ENCODE measurements at regions not wholly inside any gene's neighbourhood (a gene's known extent, or its start where the extent isn't known, plus 50 kb on each side); places are given as distances from the start of the nearest gene placed in this dataset.

DNA sequence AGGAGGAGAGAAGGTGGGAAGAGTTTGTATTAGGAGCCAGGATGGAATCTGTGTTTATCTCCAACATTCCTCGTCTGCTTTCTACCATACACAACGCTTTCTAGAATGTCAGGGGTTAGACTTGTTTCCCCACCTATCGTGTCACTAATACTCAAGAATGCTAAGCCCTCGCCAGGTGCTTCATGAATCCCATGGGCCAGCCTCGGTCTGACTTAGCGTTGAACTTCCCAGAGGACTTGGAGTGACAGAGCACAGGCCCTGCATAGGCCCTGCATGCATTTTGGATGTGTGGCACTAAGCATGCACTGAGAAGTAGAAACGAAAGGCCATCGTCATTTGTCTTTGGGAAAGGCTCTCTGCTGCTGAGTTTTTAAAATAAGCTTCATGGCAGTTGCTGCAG is 328.7 kb downstream of the NSG2 start:
- no peak for DNase-seq (ENCODE audit: low read depth)

- no peak for DNase-seq (ENCODE audit: low read depth)
These were observed 330.6 kb downstream of the NSG2 start for GRCh38 chr5:174376056-174376455.

- no peak for DNase-seq (ENCODE audit: low read depth)
These were observed 331.3 kb downstream of the NSG2 start for GRCh38 chr5:174376726-174377373.

GRCh38 chr5:174378121-174378874 is 332.8 kb downstream of the NSG2 start:
- no peak for DNase-seq (ENCODE audit: low read depth)

- DNase-seq (ENCODE audit: low read depth): no peak
These were observed 334.8 kb downstream of the NSG2 start for GRCh38 chr5:174380311-174380710.

GRCh38 chr5:174381241-174381640 is 335.7 kb downstream of the NSG2 start:
- no peak for DNase-seq (ENCODE audit: low read depth)

- no peak for DNase-seq (ENCODE audit: low read depth)
These were observed 338.0 kb downstream of the NSG2 start for GRCh38 chr5:174383210-174384167.

DNA sequence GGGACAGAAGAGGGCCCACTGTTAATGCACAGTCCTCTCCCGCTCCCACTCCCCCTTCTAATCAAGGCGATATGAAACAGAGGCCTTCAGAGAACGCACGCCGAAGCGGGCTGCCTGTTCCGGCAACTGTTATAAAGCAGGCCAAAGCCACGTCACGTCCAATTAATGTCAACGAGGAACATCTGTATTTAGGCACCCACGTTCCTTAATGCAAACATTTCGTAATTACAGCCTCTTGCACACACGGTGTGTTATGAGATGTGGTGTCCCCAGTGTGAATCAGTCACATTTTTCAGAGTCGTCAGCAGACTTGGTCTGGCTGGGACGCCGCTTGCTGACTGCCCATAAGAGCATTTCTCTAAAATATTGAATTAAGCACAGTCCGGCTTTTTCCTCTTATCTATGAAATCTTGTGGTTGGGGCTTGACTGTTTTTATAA is 339.0 kb downstream of the NSG2 start:
- DNase-seq (ENCODE audit: low read depth): no peak

- no peak for DNase-seq (ENCODE audit: low read depth)
These were observed 338.1 kb upstream of the MSX2 start for GRCh38 chr5:174386306-174386705.

- no peak for DNase-seq (ENCODE audit: low read depth)
These were observed 337.5 kb upstream of the MSX2 start for GRCh38 chr5:174386846-174387245.

DNA sequence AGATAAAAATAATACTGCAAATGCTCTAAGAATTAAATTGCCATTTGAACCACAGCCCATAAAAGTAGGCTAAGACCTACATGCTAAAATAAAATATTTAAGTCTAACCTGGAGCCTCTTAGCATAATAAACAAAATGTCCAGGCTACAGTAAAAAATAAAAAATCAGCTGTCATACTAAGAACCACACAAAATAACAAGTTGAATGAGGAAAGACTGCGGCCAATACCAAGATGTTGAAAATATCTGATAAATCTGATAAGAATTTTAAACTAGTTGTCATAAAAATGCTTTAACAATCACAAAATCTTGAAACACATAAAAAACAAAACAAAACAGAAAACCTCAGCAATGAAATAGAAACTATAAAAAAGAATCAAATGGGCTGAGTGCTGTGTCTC is 336.9 kb upstream of the MSX2 start:
- no peak for DNase-seq (ENCODE audit: low read depth)

DNA sequence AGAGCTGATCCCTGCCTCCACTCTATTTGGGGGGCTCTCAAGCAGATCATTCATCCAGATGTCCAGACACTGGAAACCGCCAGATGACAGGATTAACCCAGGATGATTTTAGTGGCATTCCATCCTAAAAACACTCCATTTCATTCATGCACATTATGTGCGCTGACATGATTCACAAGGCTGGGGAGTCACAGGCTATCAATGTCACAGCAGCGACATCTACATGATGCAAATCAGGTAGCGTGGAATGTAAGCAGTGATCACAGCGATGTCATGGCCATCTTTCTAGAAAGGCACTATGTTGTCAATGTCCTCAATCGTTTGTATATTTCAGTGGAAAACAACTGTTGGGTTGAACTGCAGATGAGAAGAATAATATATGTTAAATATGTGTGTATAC is 331.5 kb upstream of the MSX2 start:
- no peak for DNase-seq (ENCODE audit: low read depth)

DNA sequence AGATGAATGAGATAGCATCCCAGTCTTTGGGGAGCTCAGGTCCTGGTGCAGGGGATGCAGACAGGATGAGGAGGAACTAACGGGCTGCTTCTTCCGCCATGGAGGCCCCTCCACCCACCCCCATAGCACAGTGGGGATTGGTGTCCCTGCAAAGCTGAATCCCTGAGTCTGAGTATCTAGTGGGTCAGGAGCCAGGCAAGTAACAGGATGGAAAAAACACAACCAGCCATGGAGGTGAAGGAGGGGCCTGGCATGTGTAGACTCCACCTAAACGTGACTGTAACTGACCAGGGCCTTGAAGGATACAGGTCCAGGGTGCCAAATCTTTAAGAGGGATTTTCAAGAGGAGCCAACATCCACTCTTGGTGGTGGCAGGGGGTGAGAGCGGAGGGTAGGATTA is 327.8 kb upstream of the MSX2 start:
- no peak for DNase-seq (ENCODE audit: low read depth)

GRCh38 chr5:174397206-174397605 is 327.2 kb upstream of the MSX2 start:
- no peak for DNase-seq (ENCODE audit: low read depth)

- no peak for DNase-seq (ENCODE audit: low read depth)
These were observed 326.2 kb upstream of the MSX2 start for GRCh38 chr5:174398171-174398570.

- no peak for DNase-seq (ENCODE audit: low read depth)
These were observed 325.0 kb upstream of the MSX2 start for GRCh38 chr5:174399411-174399810.

- DNase-seq (ENCODE audit: low read depth): no peak
These were observed 323.9 kb upstream of the MSX2 start for GRCh38 chr5:174400461-174400860.

- no peak for DNase-seq (ENCODE audit: low read depth)
These were observed 322.6 kb upstream of the MSX2 start for GRCh38 chr5:174401793-174402192.

- no peak for DNase-seq (ENCODE audit: low read depth)
These were observed 322.1 kb upstream of the MSX2 start for GRCh38 chr5:174402222-174402812.

- no peak for DNase-seq (ENCODE audit: low read depth)
These were observed 319.5 kb upstream of the MSX2 start for GRCh38 chr5:174404848-174405247.

- DNase-seq (ENCODE audit: low read depth): no peak
These were observed 315.3 kb upstream of the MSX2 start for GRCh38 chr5:174409070-174409469.

- DNase-seq (ENCODE audit: low read depth): no peak
These were observed 314.4 kb upstream of the MSX2 start for GRCh38 chr5:174409971-174410370.
